ENCODE measurements at regions not wholly inside any gene's neighbourhood (a gene's known extent, or its start where the extent isn't known, plus 50 kb on each side); places are given as distances from the start of the nearest gene placed in this dataset.

DNA sequence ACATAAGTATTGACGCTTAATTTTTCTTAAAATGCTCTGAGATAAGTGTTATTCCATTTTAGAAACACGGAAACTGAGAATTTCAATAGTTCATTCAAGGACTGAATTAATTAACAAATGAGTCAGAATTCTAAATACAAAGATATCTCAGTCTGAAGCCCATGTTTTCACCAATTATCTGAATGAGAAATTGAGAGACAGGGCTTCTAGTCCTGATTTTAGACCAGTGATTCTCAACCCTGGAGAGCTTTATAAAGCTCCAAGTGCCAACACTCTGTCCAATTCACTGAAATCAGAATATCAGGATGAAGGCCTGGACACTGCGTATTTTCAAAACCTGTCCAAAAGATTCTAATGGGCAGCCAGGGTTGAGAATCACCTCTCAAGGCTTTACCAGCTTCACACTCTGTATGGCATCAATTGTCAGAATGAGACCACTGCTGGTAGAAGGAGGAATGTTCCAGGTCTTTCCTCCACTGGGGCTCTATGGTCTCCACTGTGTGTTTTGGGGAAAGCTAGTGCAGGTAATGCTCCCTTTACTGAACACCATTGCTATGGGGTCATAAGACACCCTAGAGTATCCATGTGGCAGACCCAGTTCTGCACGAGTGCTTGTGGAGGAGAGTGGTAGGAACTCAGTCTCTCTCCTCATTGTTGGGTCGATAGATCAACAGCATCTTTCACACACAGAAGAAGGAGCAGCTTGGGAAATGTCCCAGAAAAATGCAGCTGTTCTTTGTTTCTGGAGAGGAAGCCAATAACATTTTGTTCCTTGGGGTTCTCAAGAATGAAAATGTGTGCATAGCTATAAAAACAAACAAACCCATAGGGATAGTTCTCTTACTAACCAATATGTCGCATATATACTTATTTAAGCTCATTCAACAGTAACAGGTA, 99.7 kb upstream of the OSMR start:
- no peak for TF ChIP-seq POLR2A (IDR thresholded peaks at IDR 0.05)
- TF ChIP-seq, protein P1, sequence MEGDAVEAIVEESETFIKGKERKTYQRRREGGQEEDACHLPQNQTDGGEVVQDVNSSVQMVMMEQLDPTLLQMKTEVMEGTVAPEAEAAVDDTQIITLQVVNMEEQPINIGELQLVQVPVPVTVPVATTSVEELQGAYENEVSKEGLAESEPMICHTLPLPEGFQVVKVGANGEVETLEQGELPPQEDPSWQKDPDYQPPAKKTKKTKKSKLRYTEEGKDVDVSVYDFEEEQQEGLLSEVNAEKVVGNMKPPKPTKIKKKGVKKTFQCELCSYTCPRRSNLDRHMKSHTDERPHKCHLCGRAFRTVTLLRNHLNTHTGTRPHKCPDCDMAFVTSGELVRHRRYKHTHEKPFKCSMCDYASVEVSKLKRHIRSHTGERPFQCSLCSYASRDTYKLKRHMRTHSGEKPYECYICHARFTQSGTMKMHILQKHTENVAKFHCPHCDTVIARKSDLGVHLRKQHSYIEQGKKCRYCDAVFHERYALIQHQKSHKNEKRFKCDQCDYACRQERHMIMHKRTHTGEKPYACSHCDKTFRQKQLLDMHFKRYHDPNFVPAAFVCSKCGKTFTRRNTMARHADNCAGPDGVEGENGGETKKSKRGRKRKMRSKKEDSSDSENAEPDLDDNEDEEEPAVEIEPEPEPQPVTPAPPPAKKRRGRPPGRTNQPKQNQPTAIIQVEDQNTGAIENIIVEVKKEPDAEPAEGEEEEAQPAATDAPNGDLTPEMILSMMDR (IDR thresholded peaks at IDR 0.05): no peak

Measured in lower leg skin (tissue), 3 donors.